Kidney glomerular epithelial cell (primary cell): ENCODE measurements at regions not wholly inside any gene's neighbourhood (a gene's known extent, or its start where the extent isn't known, plus 50 kb on each side); places are given as distances from the start of the nearest gene placed in this dataset.

Experiments
- DNase-seq: peaks from one replicate; lab custom pipeline; 2025; lab: John Stamatoyannopoulos, UW

- no peak for DNase-seq
Observed at GRCh38 chr9:13487498-13487897, 208.0 kb upstream of the MPDZ start.

DNA sequence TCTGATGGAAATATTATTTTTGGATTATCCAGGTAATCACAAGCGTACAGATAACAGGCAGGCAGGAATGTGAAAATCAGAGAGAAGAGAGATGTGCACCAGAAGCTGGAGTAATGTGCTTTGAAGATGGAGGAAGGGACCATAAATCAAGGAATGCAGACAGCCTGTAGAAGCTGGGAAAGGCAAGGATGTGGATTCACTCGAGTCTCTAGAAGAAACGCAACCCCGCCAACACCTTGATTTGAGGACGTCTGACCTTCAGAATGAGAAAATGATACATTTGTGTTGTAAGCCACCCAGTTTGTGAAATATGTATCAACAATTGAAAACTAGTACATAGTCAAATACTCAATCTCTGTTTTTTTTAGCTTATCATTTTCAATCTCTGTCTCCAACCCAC, 207.6 kb upstream of the MPDZ start:
- no peak for DNase-seq

- peak; percentile 47 for DNase-seq
Observed at GRCh38 chr9:13485068-13485596, 205.6 kb upstream of the MPDZ start.

GRCh38 chr9:13484186-13484585, 204.7 kb upstream of the MPDZ start:
- no peak for DNase-seq

- no peak for DNase-seq
Observed at GRCh38 chr9:13481274-13481673, 201.8 kb upstream of the MPDZ start.

DNA sequence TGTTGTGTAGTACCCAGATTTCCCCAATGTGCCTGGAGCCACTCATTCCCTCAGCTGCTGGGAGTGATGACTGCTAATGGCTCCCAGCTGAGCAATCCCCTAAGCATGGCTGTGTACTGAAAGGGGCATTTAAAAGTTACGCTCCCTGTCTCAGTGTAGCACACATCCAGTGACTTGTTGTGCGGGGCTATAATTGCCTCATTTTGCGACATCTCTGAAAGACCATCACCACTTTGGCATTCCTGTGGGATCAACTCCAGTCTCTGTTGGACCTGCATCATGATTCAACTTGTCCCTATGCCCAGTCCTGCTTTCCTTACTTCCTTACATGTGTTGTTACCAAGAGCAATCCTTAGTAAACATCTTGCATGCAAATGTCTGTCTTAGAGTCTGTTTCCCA, 201.2 kb upstream of the MPDZ start:
- DNase-seq = no peak

GRCh38 chr9:13479096-13479495, 199.6 kb upstream of the MPDZ start:
- DNase-seq = peak; percentile 65

DNA sequence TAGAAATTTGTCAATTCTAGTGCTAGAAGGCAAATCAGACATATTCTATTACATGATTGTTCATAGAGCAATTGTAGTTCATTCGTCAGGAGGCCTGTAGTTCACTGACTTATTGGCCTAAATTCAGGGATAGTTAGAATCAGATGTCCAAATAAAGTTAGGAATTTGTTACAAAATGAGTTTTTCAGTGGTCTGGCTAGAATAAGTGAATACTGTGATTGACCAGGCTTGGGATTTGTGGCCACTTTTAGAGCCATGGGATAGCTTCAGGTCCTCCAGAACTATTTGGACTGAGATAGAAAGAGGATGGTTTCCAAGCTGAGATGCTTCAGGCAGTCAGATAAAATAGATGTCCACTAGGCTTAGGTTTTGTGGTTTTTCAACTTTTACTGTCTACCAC, 199.1 kb upstream of the MPDZ start:
- no peak for DNase-seq

DNA sequence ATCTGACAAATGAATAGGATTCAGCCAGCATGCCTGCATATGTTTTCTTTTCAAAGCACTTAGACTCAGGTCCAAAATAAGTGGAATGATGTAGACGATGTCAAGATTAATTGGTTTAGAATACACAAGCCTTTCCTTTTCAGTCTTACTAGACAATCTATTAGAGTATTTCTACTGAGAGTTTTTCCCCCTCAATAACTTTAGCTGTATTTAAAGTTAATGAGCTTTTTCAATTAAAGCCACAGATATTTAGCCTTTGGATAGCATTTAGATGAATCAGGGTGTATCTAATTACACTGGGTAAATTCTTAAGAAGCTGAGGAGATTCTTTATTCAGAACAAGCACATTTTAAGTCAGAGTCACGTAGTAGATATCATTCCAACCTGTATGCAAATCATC, 198.7 kb upstream of the MPDZ start:
- peak; percentile 86 for DNase-seq

- no peak for DNase-seq
Observed at GRCh38 chr9:13470836-13471235, 191.3 kb upstream of the MPDZ start.

- no peak for DNase-seq
Observed at GRCh38 chr9:13467157-13467556, 187.7 kb upstream of the MPDZ start.

- no peak for DNase-seq
Observed at GRCh38 chr9:13461414-13461991, 182.0 kb upstream of the MPDZ start.

GRCh38 chr9:13459071-13459470, 179.6 kb upstream of the MPDZ start:
- no peak for DNase-seq

DNA sequence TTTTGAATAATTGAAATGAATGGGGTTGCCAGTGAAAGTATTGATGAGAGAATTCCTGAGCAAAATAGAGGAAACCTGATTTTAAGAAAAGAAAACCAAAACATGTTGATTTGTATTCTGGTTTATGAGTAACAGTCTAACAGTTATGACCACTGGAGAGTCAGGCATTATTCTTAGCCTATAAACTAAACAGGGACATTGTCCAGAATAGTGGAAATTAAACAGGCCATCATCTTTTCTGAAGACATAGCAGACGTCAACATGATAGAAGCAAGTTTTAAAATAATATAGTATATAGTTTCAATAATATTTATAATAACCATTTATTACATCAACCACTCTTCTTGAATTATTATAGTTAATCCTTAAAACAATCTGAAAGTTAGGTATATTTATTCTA, 178.3 kb upstream of the MPDZ start:
- DNase-seq = no peak

GRCh38 chr9:13450723-13451122, 171.2 kb upstream of the MPDZ start:
- no peak for DNase-seq

DNA sequence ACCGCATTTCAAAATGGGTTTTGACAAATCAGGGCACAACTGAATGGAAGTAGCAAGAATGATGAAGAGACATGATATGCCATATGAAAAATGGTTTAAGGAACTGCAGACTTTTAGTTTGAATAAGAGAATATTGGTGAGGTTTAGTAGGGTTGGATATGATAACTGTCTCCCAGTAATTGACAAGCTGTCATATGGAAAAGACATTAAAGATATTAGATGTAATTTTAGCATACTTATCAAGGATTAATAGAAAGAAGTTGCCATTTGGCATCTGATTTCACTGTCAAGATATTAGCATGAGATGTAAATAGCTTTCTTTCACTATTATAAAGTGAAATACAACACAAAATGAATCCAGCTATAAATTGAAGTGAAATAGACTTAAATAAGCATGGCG, 169.0 kb upstream of the MPDZ start:
- no peak for DNase-seq

DNA sequence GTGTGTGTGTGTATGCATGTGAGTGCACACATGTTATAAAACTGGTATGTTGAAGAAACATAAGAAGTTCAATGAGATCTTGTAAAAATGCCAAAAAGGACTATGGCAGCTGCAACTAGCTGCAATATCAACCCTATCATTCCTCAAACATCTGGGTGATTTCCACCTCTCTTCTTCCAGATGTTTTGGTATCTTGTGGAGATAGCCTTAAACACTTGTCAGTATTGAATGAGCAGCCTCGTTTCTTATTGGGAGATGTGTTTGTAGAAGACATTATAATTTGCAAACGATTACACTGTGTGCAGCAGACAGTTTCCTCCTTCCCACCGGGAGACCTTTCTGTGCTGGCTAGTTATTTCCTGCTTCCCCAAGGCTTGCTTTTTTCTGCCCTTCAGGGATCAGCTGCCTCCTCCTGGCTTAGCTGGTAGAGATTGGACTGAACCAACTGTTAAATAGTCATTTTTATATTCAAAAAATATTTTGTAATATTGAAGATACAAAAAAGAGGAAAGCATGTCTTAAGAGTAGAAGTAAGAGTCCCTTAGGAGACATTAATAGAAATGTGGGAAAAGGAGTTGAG, 168.4 kb upstream of the MPDZ start:
- DNase-seq = no peak

- DNase-seq = no peak
Observed at GRCh38 chr9:13446938-13447842, 167.7 kb upstream of the MPDZ start.

DNA sequence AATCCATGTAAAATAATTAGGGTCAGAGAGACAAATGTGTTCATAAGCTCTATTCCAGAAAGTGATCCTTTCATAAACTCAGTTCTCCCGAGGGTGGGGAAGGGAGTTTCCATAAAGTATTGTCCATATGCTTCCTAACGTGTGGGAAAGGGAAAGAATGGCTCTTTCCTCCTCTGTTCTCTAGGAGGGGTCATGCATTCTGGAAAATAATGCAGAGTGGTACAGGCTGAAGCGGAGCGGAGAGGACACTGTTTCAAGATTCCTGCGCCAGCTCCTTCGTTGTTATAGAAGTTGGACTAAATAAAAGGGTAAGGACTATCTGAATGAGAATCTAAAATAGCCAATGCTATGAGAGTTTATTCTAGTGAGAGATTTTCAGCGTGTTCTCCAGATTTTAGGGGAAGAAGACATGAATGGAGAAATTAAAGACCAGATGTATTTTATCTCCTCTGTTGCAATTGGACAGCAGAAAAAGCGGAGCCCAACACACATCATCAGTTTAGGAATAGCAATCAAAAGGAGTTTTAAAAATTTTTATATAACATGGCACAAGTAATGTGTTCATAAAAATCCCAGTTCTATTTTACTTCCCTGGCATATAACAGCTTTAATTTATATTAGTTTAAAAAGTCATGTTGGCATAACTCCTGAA, 166.9 kb upstream of the MPDZ start:
- no peak for DNase-seq

GRCh38 chr9:13445103-13445500, 165.6 kb upstream of the MPDZ start:
- DNase-seq = no peak

DNA sequence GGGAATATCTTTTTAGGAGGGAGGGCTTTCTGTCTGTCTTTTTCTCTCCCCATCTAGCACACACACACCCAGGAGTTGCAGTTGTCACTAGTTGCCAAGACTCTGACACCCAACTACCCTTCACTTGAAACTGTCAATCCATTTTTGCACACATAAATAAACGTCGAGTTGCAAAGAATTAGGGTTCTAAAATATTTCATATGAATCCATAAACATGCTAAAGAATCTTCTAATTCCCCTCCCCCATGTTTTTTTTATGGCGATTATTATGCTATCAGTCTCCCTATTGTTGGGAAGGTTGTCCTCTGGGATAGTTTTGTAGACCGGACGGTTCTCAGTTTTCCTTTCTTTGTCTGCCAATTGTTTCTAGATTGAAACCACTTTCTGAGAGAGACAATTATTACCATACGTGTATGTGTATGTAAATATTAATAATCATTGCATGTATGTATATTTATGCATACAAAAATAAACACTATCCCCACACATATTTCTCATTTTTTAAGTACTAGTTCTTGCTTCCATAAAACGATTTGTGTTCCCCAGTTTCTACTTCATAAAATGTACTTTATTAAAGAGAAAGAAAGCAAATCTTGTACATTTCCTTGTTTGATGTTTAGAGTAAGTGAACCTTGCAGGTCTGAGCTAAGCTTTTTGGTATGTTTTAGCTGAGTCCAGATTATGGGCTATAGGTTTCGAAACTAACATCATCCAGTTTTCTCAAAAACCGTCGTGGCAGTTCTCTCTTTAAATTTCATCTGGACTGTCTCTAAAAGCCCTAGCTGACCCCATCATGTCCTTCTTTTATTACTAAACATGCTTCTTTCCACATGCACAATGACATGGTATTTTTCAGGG, 165.0 kb upstream of the MPDZ start:
- DNase-seq = no peak
